GM23338 (cell line): ENCODE measurements at regions not wholly inside any gene's neighbourhood (a gene's known extent, or its start where the extent isn't known, plus 50 kb on each side); places are given as distances from the start of the nearest gene placed in this dataset.

ENCODE experiments used
- ATAC-seq: fragments of 200-7000 bp; cut with Tn5 transposase; 3 replicates; pipeline ENCODE4 v1.9.1; 2020
- DNase-seq: peaks from one replicate; pipeline ENCODE4 v3.0.0-alpha.2; 2015; ENCODE audit warnings: low spot score
- H2AFZ ChIP-seq: fragments of 200-600 bp; sonication (generic); 2 replicates; pipeline ENCODE4 v1.8.0; 2016; ENCODE audit warnings: antibody characterized with exemption, mild to moderate bottlenecking, moderate library complexity
- H3F3A ChIP-seq: fragments of 200-600 bp; sonication (generic); replicated peaks from 2 replicates; pipeline ENCODE4 v1.8.0; 2017; ENCODE audit warnings: antibody characterized with exemption, mixed run types, low read depth
- H3K27ac ChIP-seq: fragments of 200-600 bp; sonication (generic); 2 replicates; pipeline ENCODE4 v1.6.1; 2016; ENCODE audit warnings: low read depth
- H3K27me3 ChIP-seq: fragments of 200-600 bp; sonication (generic); 2 replicates; pipeline ENCODE4 v1.8.0; 2016; ENCODE audit warnings: mild to moderate bottlenecking, mixed run types, moderate library complexity; ENCODE audit not compliant: insufficient read depth
- H3K36me3 ChIP-seq: fragments of 200-600 bp; sonication (generic); 2 replicates; pipeline ENCODE4 v1.8.0; 2016; ENCODE audit warnings: mild to moderate bottlenecking; ENCODE audit not compliant: insufficient read depth
- H3K4me1 ChIP-seq: fragments of 200-600 bp; sonication (generic); 2 replicates; pipeline ENCODE4 v1.8.0; 2016; ENCODE audit warnings: mild to moderate bottlenecking, moderate library complexity; ENCODE audit not compliant: insufficient read depth
- H3K4me2 ChIP-seq: fragments of 200-600 bp; sonication (generic); 2 replicates; pipeline ENCODE4 v1.7.1; 2017; ENCODE audit warnings: mixed run types
- H3K4me3 ChIP-seq: fragments of 200-600 bp; sonication (generic); 2 replicates; pipeline ENCODE4 v1.6.1; 2016; ENCODE audit warnings: mixed run types
- H3K79me2 ChIP-seq: fragments of 200-600 bp; sonication (generic); replicated peaks from 2 replicates; pipeline ENCODE4 v1.8.0; 2017; ENCODE audit warnings: mild to moderate bottlenecking; ENCODE audit not compliant: insufficient read depth
- H3K9me2 ChIP-seq: fragments of 200-600 bp; sonication (generic); 2 replicates; pipeline ENCODE4 v1.8.0; 2017; ENCODE audit not compliant: insufficient read depth
- H4K20me1 ChIP-seq: fragments of 200-600 bp; sonication (generic); replicated peaks from 2 replicates; pipeline ENCODE4 v1.8.0; 2017; ENCODE audit warnings: mild to moderate bottlenecking; ENCODE audit not compliant: insufficient read depth
- H3K27ac Mint-ChIP-seq: 2 replicates; pipeline ENCODE4 v1.8.0; 2020; ENCODE audit warnings: inconsistent platforms, mild to moderate bottlenecking, moderate library complexity, mixed read lengths
- H3K27me3 Mint-ChIP-seq: 3 replicates; pipeline ENCODE4 v1.8.0; 2022; ENCODE audit warnings: low read depth, mild to moderate bottlenecking, moderate library complexity, mixed read lengths, inconsistent platforms; ENCODE audit not compliant: insufficient read depth, poor library complexity
- H3K36me3 Mint-ChIP-seq: 3 replicates; pipeline ENCODE4 v1.8.0; 2021; ENCODE audit warnings: low read depth, mild to moderate bottlenecking, inconsistent platforms, moderate library complexity, mixed read lengths
- H3K4me1 Mint-ChIP-seq: 3 replicates; pipeline ENCODE4 v1.8.0; 2020; ENCODE audit warnings: mild to moderate bottlenecking, inconsistent platforms, mixed read lengths
- H3K4me3 Mint-ChIP-seq: 3 replicates; pipeline ENCODE4 v1.8.0; 2021; ENCODE audit warnings: moderate library complexity, mild to moderate bottlenecking, inconsistent platforms, mixed read lengths
- H3K9me3 Mint-ChIP-seq: 3 replicates; pipeline ENCODE4 v1.8.0; 2020; ENCODE audit warnings: moderate library complexity, mild to moderate bottlenecking, inconsistent platforms, mixed read lengths
- CREB1 ChIP-seq: fragments of 250-450 bp; sonication (Bioruptor Pico); IDR thresholded peaks from 2 replicates; pipeline ENCODE4 v1.5.0; 2020; ENCODE audit warnings: low read depth, mild to moderate bottlenecking, moderate library complexity
- EZH2 ChIP-seq: fragments of 200-600 bp; sonication (generic); IDR thresholded peaks from one replicate; pipeline ENCODE4 v1.8.0; 2017; ENCODE audit warnings: antibody characterized with exemption, mild to moderate bottlenecking, low read depth; ENCODE audit not compliant: unreplicated experiment
- EZH2phosphoT487 ChIP-seq: fragments of 200-600 bp; sonication (generic); IDR thresholded peaks from one replicate; pipeline ENCODE4 v1.8.1; 2018; ENCODE audit warnings: antibody characterized with exemption; ENCODE audit not compliant: unreplicated experiment
- JUNB ChIP-seq: IDR thresholded peaks from one replicate; pipeline ENCODE4 v1.6.1; 2016; ENCODE audit warnings: antibody characterized with exemption; ENCODE audit not compliant: unreplicated experiment
- POLR2AphosphoS5 ChIP-seq: IDR thresholded peaks from 2 replicates; pipeline ENCODE4 v1.6.1; 2016; ENCODE audit warnings: antibody characterized with exemption, low read depth
- STAT1 ChIP-seq: IDR thresholded peaks from one replicate; pipeline ENCODE4 v1.6.1; 2016; ENCODE audit warnings: antibody characterized with exemption; ENCODE audit not compliant: unreplicated experiment
- ZNF114 ChIP-seq: fragments of 250-450 bp; sonication (Bioruptor Pico); IDR thresholded peaks from 2 replicates; pipeline ENCODE4 v1.5.0; 2020; ENCODE audit warnings: mild to moderate bottlenecking, moderate library complexity
- ZNF331 ChIP-seq: fragments of 250-450 bp; sonication (Bioruptor Pico); IDR thresholded peaks from 2 replicates; pipeline ENCODE4 v1.5.0; 2020; ENCODE audit warnings: low read depth, mild to moderate bottlenecking, moderate library complexity
- TF ChIP-seq, protein P1 (sequence below), 2 experiments: fragments of 200-600 bp in 1 of 2; sonication (generic) in 1 of 2; conservative IDR thresholded peaks; 2 replicates each; pipeline versions ENCODE4 v1.5.1 to v1.6.1; 2016 to 2017; ENCODE audit warnings: antibody characterized with exemption in 2 of 2, low read depth in 2 of 2, mild to moderate bottlenecking in 2 of 2, moderate library complexity in 1 of 2
- TF ChIP-seq, protein P2 (sequence below): IDR thresholded peaks from 2 replicates; pipeline ENCODE4 v1.6.1; 2016; ENCODE audit warnings: antibody characterized with exemption
- TF ChIP-seq, protein P3 (sequence below): fragments of 250-450 bp; sonication (Bioruptor Pico); IDR thresholded peaks from 2 replicates; pipeline ENCODE4 v1.5.0; 2020; ENCODE audit warnings: mild to moderate bottlenecking, moderate library complexity

DNA sequence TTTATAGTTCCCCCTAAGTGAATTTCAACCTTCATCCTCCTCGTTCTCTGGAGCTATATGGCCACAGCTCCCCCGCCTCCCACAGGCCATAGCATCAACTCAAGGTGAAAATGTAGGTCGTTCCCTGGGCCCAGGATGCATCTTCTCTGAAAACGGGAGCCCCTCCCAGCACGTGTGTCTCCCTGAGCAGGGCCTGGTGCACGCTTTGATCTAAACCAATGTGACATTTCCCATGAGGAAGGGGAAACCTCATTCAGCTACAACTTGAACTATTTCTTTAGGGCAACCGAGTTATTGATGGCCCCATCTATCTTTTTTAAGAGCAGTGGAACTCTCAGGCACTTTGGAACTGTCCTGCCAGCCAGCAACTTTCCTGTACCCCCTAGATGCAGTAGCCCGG is 57.8 kb upstream of the BACE2 start (continued):
- TF ChIP-seq, protein P1, sequence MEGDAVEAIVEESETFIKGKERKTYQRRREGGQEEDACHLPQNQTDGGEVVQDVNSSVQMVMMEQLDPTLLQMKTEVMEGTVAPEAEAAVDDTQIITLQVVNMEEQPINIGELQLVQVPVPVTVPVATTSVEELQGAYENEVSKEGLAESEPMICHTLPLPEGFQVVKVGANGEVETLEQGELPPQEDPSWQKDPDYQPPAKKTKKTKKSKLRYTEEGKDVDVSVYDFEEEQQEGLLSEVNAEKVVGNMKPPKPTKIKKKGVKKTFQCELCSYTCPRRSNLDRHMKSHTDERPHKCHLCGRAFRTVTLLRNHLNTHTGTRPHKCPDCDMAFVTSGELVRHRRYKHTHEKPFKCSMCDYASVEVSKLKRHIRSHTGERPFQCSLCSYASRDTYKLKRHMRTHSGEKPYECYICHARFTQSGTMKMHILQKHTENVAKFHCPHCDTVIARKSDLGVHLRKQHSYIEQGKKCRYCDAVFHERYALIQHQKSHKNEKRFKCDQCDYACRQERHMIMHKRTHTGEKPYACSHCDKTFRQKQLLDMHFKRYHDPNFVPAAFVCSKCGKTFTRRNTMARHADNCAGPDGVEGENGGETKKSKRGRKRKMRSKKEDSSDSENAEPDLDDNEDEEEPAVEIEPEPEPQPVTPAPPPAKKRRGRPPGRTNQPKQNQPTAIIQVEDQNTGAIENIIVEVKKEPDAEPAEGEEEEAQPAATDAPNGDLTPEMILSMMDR (conservative IDR thresholded peaks at IDR 0.05; ENCODE audit: low read depth in 2 of 2), result no peak
- no peak for TF ChIP-seq ZNF114
- TF ChIP-seq STAT1, result no peak

DNA sequence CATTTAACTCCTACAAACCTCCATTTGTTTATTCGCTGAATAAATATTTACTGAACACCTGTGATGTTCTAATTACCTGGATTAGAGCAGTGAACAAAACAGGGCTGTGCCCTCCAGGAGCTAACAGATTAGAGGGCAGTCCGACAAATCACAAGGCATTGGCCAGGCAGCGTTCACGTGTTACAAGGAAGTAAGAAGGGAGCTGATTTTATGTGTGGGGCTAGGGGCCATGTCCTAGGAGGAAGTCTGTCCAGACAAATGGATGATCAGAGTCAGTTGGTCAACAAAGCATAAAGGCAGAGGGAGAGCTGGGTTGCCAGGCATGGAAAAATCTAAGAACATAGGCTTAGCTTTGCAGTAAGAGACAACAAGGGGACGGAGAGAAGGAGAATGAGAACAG is 57.3 kb upstream of the BACE2 start:
- H2AFZ ChIP-seq, result no peak overlapping the region
- H3K36me3 ChIP-seq, result no peaks in the 10 kb centered on the region
- no peaks in the 10 kb centered on the region for H3F3A ChIP-seq
- no peaks in the 10 kb centered on the region for H3K9me2 ChIP-seq
- H3K36me3 Mint-ChIP-seq, result peaks cover 9% of the 10 kb centered on the region
- no peak overlapping the region for H3K4me2 ChIP-seq
- H3K4me3 Mint-ChIP-seq, result no peak overlapping the region
- peaks cover 9% of the 10 kb centered on the region; the same call in 2 of the 3 replicates for H3K4me1 Mint-ChIP-seq
- no peaks in the 10 kb centered on the region for H4K20me1 ChIP-seq
- peaks cover 11% of the 10 kb centered on the region for H3K27me3 Mint-ChIP-seq
- peaks cover 85% of the 10 kb centered on the region for H3K9me3 Mint-ChIP-seq
- no peaks in the 10 kb centered on the region for H3K27me3 ChIP-seq
- H3K4me1 ChIP-seq, result no peaks in the 10 kb centered on the region
- H3K27ac ChIP-seq, result no peak overlapping the region
- H3K4me3 ChIP-seq, result no peak overlapping the region
- H3K79me2 ChIP-seq, result no peaks in the 10 kb centered on the region
- H3K27ac Mint-ChIP-seq, result no peak overlapping the region
- no peak for ATAC-seq
- no peak for DNase-seq
- TF ChIP-seq ZNF114, result no peak
- TF ChIP-seq EZH2phosphoT487, result no peak
- no peak for TF ChIP-seq JUNB
- TF ChIP-seq STAT1, result no peak
- no peak for TF ChIP-seq POLR2AphosphoS5
- TF ChIP-seq, protein P1 (conservative IDR thresholded peaks at IDR 0.05; ENCODE audit: low read depth in 2 of 2), result no peak
- no peak for TF ChIP-seq ZNF331 (CRISPR knock-in tag)
- TF ChIP-seq, protein P2, sequence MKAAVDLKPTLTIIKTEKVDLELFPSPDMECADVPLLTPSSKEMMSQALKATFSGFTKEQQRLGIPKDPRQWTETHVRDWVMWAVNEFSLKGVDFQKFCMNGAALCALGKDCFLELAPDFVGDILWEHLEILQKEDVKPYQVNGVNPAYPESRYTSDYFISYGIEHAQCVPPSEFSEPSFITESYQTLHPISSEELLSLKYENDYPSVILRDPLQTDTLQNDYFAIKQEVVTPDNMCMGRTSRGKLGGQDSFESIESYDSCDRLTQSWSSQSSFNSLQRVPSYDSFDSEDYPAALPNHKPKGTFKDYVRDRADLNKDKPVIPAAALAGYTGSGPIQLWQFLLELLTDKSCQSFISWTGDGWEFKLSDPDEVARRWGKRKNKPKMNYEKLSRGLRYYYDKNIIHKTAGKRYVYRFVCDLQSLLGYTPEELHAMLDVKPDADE, result no peak
- TF ChIP-seq, protein P3, sequence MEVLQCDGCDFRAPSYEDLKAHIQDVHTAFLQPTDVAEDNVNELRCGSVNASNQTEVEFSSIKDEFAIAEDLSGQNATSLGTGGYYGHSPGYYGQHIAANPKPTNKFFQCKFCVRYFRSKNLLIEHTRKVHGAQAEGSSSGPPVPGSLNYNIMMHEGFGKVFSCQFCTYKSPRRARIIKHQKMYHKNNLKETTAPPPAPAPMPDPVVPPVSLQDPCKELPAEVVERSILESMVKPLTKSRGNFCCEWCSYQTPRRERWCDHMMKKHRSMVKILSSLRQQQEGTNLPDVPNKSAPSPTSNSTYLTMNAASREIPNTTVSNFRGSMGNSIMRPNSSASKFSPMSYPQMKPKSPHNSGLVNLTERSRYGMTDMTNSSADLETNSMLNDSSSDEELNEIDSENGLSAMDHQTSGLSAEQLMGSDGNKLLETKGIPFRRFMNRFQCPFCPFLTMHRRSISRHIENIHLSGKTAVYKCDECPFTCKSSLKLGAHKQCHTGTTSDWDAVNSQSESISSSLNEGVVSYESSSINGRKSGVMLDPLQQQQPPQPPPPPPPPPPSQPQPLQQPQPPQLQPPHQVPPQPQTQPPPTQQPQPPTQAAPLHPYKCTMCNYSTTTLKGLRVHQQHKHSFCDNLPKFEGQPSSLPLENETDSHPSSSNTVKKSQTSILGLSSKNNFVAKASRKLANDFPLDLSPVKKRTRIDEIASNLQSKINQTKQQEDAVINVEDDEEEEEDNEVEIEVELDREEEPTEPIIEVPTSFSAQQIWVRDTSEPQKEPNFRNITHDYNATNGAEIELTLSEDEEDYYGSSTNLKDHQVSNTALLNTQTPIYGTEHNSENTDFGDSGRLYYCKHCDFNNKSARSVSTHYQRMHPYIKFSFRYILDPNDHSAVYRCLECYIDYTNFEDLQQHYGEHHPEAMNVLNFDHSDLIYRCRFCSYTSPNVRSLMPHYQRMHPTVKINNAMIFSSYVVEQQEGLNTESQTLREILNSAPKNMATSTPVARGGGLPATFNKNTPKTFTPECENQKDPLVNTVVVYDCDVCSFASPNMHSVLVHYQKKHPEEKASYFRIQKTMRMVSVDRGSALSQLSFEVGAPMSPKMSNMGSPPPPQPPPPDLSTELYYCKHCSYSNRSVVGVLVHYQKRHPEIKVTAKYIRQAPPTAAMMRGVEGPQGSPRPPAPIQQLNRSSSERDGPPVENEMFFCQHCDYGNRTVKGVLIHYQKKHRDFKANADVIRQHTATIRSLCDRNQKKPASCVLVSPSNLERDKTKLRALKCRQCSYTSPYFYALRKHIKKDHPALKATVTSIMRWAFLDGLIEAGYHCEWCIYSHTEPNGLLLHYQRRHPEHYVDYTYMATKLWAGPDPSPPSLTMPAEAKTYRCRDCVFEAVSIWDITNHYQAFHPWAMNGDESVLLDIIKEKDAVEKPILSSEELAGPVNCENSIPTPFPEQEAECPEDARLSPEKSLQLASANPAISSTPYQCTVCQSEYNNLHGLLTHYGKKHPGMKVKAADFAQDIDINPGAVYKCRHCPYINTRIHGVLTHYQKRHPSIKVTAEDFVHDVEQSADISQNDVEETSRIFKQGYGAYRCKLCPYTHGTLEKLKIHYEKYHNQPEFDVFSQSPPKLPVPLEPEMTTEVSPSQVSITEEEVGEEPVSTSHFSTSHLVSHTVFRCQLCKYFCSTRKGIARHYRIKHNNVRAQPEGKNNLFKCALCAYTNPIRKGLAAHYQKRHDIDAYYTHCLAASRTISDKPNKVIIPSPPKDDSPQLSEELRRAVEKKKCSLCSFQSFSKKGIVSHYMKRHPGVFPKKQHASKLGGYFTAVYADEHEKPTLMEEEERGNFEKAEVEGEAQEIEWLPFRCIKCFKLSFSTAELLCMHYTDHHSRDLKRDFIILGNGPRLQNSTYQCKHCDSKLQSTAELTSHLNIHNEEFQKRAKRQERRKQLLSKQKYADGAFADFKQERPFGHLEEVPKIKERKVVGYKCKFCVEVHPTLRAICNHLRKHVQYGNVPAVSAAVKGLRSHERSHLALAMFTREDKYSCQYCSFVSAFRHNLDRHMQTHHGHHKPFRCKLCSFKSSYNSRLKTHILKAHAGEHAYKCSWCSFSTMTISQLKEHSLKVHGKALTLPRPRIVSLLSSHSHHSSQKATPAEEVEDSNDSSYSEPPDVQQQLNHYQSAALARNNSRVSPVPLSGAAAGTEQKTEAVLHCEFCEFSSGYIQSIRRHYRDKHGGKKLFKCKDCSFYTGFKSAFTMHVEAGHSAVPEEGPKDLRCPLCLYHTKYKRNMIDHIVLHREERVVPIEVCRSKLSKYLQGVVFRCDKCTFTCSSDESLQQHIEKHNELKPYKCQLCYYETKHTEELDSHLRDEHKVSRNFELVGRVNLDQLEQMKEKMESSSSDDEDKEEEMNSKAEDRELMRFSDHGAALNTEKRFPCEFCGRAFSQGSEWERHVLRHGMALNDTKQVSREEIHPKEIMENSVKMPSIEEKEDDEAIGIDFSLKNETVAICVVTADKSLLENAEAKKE, result no peak
- TF ChIP-seq CREB1 (CRISPR knock-in tag), result no peak
- no peak for TF ChIP-seq EZH2
